ENCODE measurements at regions not wholly inside any gene's neighbourhood (a gene's known extent, or its start where the extent isn't known, plus 50 kb on each side); places are given as distances from the start of the nearest gene placed in this dataset.

DNA sequence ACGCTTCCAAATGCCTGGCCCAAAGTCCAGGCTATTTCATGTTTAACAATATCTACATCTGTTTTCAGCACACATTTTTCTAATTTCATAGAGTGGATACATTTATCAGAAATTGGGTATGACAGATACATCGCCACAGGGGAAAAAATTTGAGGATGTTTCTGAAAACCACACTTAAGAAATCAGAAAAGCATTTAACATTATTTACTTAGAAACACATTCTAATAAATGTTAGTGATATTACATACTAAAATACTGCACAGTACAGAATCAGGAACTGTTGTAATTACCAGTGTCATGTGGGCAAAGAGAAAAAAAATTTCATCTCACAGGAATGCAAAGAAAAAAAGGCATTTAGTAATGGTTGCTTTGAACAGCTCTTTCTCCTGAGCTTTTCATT is 310.5 kb upstream of the KIF2A start:
- H3K4me1 Mint-ChIP-seq (ENCODE audit: unreplicated experiment), result peaks cover 5% of the 10 kb centered on the region

DNA sequence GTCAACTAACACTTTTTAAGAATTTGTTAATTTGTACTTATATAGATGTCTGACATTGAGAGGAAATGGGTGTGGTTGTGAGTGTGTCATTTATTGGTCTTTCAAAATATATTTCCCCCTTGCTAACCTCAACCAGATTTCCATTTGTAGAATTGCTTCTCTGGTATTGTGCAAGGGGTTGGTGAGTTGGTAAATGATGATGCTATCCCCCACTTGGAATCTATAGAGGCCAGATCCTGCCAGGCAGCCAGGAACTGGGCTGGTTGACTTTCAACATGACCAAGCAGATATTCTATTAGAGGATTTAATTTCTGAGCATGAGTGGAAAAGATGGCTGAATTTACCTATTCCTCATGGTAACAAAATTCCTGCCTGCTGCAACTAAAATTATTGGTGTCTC is 306.6 kb upstream of the KIF2A start:
- TF ChIP-seq, protein P1, sequence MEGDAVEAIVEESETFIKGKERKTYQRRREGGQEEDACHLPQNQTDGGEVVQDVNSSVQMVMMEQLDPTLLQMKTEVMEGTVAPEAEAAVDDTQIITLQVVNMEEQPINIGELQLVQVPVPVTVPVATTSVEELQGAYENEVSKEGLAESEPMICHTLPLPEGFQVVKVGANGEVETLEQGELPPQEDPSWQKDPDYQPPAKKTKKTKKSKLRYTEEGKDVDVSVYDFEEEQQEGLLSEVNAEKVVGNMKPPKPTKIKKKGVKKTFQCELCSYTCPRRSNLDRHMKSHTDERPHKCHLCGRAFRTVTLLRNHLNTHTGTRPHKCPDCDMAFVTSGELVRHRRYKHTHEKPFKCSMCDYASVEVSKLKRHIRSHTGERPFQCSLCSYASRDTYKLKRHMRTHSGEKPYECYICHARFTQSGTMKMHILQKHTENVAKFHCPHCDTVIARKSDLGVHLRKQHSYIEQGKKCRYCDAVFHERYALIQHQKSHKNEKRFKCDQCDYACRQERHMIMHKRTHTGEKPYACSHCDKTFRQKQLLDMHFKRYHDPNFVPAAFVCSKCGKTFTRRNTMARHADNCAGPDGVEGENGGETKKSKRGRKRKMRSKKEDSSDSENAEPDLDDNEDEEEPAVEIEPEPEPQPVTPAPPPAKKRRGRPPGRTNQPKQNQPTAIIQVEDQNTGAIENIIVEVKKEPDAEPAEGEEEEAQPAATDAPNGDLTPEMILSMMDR (IDR thresholded peaks at IDR 0.05; ENCODE audit: unreplicated experiment), result no peak
- Mint-ChIP-seq H3K36me3 (ENCODE audit: low read depth, unreplicated experiment) (no peaks in the 10 kb centered on the region), H3K27ac (ENCODE audit: unreplicated experiment) (no peak overlapping the region), H3K4me3 (ENCODE audit: unreplicated experiment) (no peak overlapping the region), H3K4me1 (ENCODE audit: unreplicated experiment) (no peaks in the 10 kb centered on the region), H3K27me3 (ENCODE audit: unreplicated experiment) (no peaks in the 10 kb centered on the region), H3K9me3 (ENCODE audit: unreplicated experiment) (no peaks in the 10 kb centered on the region)
- DNase-seq (ENCODE audit: low spot score), result no peak

More for the DNA sequence above, 310.5 kb upstream of the KIF2A start:
- Mint-ChIP-seq H3K36me3 (ENCODE audit: low read depth, unreplicated experiment) (no peaks in the 10 kb centered on the region), H3K9me3 (ENCODE audit: unreplicated experiment) (no peaks in the 10 kb centered on the region), H3K27ac (ENCODE audit: unreplicated experiment) (no peak overlapping the region), H3K4me3 (ENCODE audit: unreplicated experiment) (no peak overlapping the region), H3K27me3 (ENCODE audit: unreplicated experiment) (no peaks in the 10 kb centered on the region)
- TF ChIP-seq, protein P1 (IDR thresholded peaks at IDR 0.05; ENCODE audit: unreplicated experiment), result no peak
- no peak for DNase-seq (ENCODE audit: low spot score)

DNA sequence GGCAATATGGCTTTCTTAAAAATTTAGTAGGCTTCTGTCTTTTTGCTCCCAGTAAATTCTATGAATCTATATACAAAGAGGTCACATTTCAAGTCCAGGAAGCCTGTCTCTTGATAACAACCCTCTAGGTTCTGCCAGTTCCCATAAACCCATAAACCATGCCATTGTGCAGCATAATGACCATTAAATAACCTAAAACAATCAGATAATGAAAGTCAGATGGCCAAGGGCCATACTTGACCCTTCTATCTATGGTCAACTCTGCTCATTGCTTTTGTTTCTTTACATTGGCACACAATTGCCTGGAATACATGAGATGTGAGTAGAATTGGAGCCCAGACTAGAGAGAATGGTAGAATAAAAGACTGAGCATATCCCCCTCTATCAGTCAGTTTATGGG is 305.4 kb upstream of the KIF2A start:
- no peaks in the 10 kb centered on the region for H3K36me3 Mint-ChIP-seq (ENCODE audit: low read depth, unreplicated experiment)
- no peaks in the 10 kb centered on the region for H3K27me3 Mint-ChIP-seq (ENCODE audit: unreplicated experiment)
- H3K4me1 Mint-ChIP-seq (ENCODE audit: unreplicated experiment), result no peaks in the 10 kb centered on the region
- H3K27ac Mint-ChIP-seq (ENCODE audit: unreplicated experiment), result no peak overlapping the region
- TF ChIP-seq, protein P1 (IDR thresholded peaks at IDR 0.05; ENCODE audit: unreplicated experiment), result no peak
- H3K9me3 Mint-ChIP-seq (ENCODE audit: unreplicated experiment), result no peaks in the 10 kb centered on the region
- no peak overlapping the region for H3K4me3 Mint-ChIP-seq (ENCODE audit: unreplicated experiment)
- no peak for DNase-seq (ENCODE audit: low spot score)

DNA sequence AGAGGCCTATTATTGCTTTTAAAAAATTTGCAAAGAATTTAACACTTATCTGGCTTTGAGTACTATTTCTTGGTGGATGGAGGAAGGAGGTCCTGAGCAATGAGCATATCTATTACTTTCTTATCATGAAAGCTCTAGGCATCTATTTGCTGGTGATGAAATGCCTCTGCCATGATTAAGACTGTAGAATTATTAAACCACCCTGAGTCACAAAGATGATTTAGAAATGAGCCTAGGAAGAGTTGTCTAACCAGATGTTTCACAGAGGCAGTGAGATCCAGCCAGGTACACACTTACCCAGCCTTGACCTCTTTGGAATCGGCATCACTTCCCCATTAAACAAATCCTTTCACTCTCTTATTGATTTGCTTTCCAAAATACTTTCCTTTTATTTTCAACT is 304.4 kb upstream of the KIF2A start:
- Mint-ChIP-seq H3K4me1 (ENCODE audit: unreplicated experiment) (no peaks in the 10 kb centered on the region), H3K27me3 (ENCODE audit: unreplicated experiment) (no peaks in the 10 kb centered on the region), H3K9me3 (ENCODE audit: unreplicated experiment) (no peaks in the 10 kb centered on the region), H3K27ac (ENCODE audit: unreplicated experiment) (no peak overlapping the region), H3K4me3 (ENCODE audit: unreplicated experiment) (no peak overlapping the region), H3K36me3 (ENCODE audit: low read depth, unreplicated experiment) (no peaks in the 10 kb centered on the region)
- DNase-seq (ENCODE audit: low spot score), result no peak
- TF ChIP-seq, protein P1 (IDR thresholded peaks at IDR 0.05; ENCODE audit: unreplicated experiment), result no peak

DNA sequence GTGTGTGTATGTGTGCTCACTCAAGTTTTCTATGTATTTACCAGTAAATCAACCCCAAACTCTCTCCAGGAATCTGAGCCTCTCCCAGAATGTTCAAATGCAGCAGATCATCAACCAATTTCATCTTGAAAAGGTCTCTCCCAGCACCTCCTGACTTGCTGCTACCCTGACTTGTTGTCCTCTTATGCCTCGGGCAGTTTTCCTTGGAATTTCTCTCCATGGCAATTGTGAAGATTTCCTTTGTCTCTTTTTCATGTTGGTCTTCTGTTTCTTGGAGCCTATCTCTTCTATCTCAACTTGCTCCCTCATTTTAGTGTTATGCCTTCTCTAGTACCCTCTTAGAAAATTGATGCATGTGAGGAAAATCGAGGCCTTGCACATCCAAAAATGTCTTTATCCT is 303.6 kb upstream of the KIF2A start:
- H3K9me3 Mint-ChIP-seq (ENCODE audit: unreplicated experiment), result no peaks in the 10 kb centered on the region
- TF ChIP-seq, protein P1 (IDR thresholded peaks at IDR 0.05; ENCODE audit: unreplicated experiment), result no peak
- H3K4me1 Mint-ChIP-seq (ENCODE audit: unreplicated experiment), result no peaks in the 10 kb centered on the region
- no peak overlapping the region for H3K4me3 Mint-ChIP-seq (ENCODE audit: unreplicated experiment)
- H3K36me3 Mint-ChIP-seq (ENCODE audit: low read depth, unreplicated experiment), result no peaks in the 10 kb centered on the region
- no peak overlapping the region for H3K27ac Mint-ChIP-seq (ENCODE audit: unreplicated experiment)
- DNase-seq (ENCODE audit: low spot score), result no peak
- H3K27me3 Mint-ChIP-seq (ENCODE audit: unreplicated experiment), result no peaks in the 10 kb centered on the region
